GM19455 (cell line): ENCODE measurements at regions not wholly inside any gene's neighbourhood (a gene's known extent, or its start where the extent isn't known, plus 50 kb on each side); places are given as distances from the start of the nearest gene placed in this dataset.
"Not testable (repeated sequence)": the region's sequence is repeated elsewhere in the genome, so short reads cannot be mapped to it uniquely, and the experiment has no call there.

Experiments
- ATAC-seq: cut with Tn5 transposase; IDR thresholded peaks from one replicate; pipeline ENCODE4 v1.9.1; 2021; ENCODE audit not compliant: unreplicated experiment

- no peak for ATAC-seq
These were observed 433.9 kb downstream of the RPS24 start for GRCh38 chr10:78467496-78468106.

GRCh38 chr10:78468731-78469130, 435.1 kb downstream of the RPS24 start:
- not testable (repeated sequence) for ATAC-seq

GRCh38 chr10:78470267-78471103, 436.8 kb downstream of the RPS24 start:
- no peak for ATAC-seq

- ATAC-seq, result no peak
These were observed 437.7 kb downstream of the RPS24 start for GRCh38 chr10:78471326-78471722.

GRCh38 chr10:78471723-78472550, 438.3 kb downstream of the RPS24 start:
- ATAC-seq, result no peak

- ATAC-seq, result no peak
These were observed 438.9 kb downstream of the RPS24 start for GRCh38 chr10:78472551-78472890.

GRCh38 chr10:78473006-78473405, 439.3 kb downstream of the RPS24 start:
- no peak for ATAC-seq

GRCh38 chr10:78474743-78475142, 441.1 kb downstream of the RPS24 start:
- no peak for ATAC-seq

- ATAC-seq, result no peak
These were observed 441.8 kb downstream of the RPS24 start for GRCh38 chr10:78475437-78475836.

GRCh38 chr10:78476156-78476555, 442.5 kb downstream of the RPS24 start:
- ATAC-seq, result no peak

GRCh38 chr10:78476844-78477243, 443.2 kb downstream of the RPS24 start:
- ATAC-seq, result no peak

GRCh38 chr10:78478919-78479318, 445.3 kb downstream of the RPS24 start:
- no peak for ATAC-seq

GRCh38 chr10:78479467-78479866, 445.8 kb downstream of the RPS24 start:
- ATAC-seq, result no peak

- ATAC-seq, result no peak
These were observed 448.2 kb downstream of the RPS24 start for GRCh38 chr10:78481842-78482241.

GRCh38 chr10:78483641-78484040, 450.0 kb downstream of the RPS24 start:
- ATAC-seq, result no peak

- no peak for ATAC-seq
These were observed 455.4 kb downstream of the RPS24 start for GRCh38 chr10:78489034-78489433.

- no peak for ATAC-seq
These were observed 458.1 kb downstream of the RPS24 start for GRCh38 chr10:78491812-78492211.

- ATAC-seq, result no peak
These were observed 458.8 kb downstream of the RPS24 start for GRCh38 chr10:78492424-78492823.

GRCh38 chr10:78494179-78494578, 460.5 kb downstream of the RPS24 start:
- no peak for ATAC-seq

- no peak for ATAC-seq
These were observed 468.7 kb downstream of the RPS24 start for GRCh38 chr10:78502210-78502936.

- no peak for ATAC-seq
These were observed 470.5 kb downstream of the RPS24 start for GRCh38 chr10:78504181-78504580.
